IMR-90 (cell line): ENCODE measurements at regions not wholly inside any gene's neighbourhood (a gene's known extent, or its start where the extent isn't known, plus 50 kb on each side); places are given as distances from the start of the nearest gene placed in this dataset.

ENCODE experiments used
- ATAC-seq: fragments of 200-7000 bp; cut with Tn5 transposase; 2 replicates; pipeline ENCODE4 v1.9.1; 2020; ENCODE audit warnings: low read depth, mild to moderate bottlenecking, moderate library complexity
- BruUV-seq: library from RNA; stranded (reverse); fragments of 400-500 nt; replicated peaks from 2 replicates; lab custom pipeline; 2021; lab: Mats Ljungman, UMichigan
- CTCF ChIA-PET: fragments of 300-600 bp; formaldehyde crosslinking; extraction: SDS; loops from one replicate; lab custom pipeline; 2021; ENCODE audit warnings: antibody characterized with exemption; lab: Yijun Ruan, JAX
- POLR2A ChIA-PET: fragments of 300-600 bp; sonication (Branson Sonifier 250); formaldehyde crosslinking; loops from one replicate; lab custom pipeline; 2022; ENCODE audit warnings: antibody characterized with exemption; ENCODE audit not compliant: unreplicated experiment; lab: Charles Lee
- DNase-seq: peaks from one replicate; pipeline ENCODE4 v3.0.0; 2013
- H2AFZ ChIP-seq: replicated peaks from 2 replicates; pipeline ENCODE3; 2013; ENCODE audit warnings: low read length, mild to moderate bottlenecking; ENCODE audit not compliant: poor library complexity
- H2AK5ac ChIP-seq: 2 replicates; pipeline ENCODE4 v1.6.1; 2013; ENCODE audit warnings: low read depth, low read length, inconsistent platforms
- H2AK9ac ChIP-seq: replicated peaks from 2 replicates; pipeline ENCODE3; 2013; ENCODE audit warnings: mild to moderate bottlenecking, low read depth, low read length, moderate library complexity; ENCODE audit not compliant: poor library complexity
- H2BK120ac ChIP-seq: 2 replicates; pipeline ENCODE4 v1.6.1; 2013; ENCODE audit warnings: low read depth, low read length, inconsistent platforms
- H2BK15ac ChIP-seq: 3 replicates; pipeline ENCODE4 v1.6.1; 2013; ENCODE audit warnings: low read depth, low read length, inconsistent platforms
- H2BK20ac ChIP-seq: 2 replicates; pipeline ENCODE4 v1.6.1; 2013; ENCODE audit warnings: low read depth, mild to moderate bottlenecking, inconsistent platforms, low read length, moderate library complexity
- H2BK5ac ChIP-seq: 2 replicates; pipeline ENCODE4 v1.6.1; 2013; ENCODE audit warnings: mild to moderate bottlenecking, low read depth, low read length, inconsistent platforms; ENCODE audit not compliant: poor library complexity, severe bottlenecking
- H3K14ac ChIP-seq: replicated peaks from 2 replicates; pipeline ENCODE4 v1.6.1; 2013; ENCODE audit warnings: low read depth, low read length, inconsistent platforms
- H3K18ac ChIP-seq: 2 replicates; pipeline ENCODE4 v1.6.1; 2013; ENCODE audit warnings: low read depth, low read length, control low read depth
- H3K23ac ChIP-seq: 2 replicates; pipeline ENCODE4 v1.6.1; 2013; ENCODE audit warnings: low read depth, low read length, inconsistent platforms
- H3K27ac ChIP-seq: 2 replicates; pipeline ENCODE4 v1.5.1; 2013; ENCODE audit warnings: mild to moderate bottlenecking, control low read depth, low read length; ENCODE audit not compliant: insufficient read depth
- H3K27me3 ChIP-seq: 2 replicates; pipeline ENCODE4 v1.6.1; 2013; ENCODE audit warnings: low read length; ENCODE audit not compliant: control insufficient read depth, insufficient read depth
- H3K36me3 ChIP-seq: 2 replicates; pipeline ENCODE4 v1.6.1; 2013; ENCODE audit warnings: low read length, mixed read lengths; ENCODE audit not compliant: control insufficient read depth, insufficient read depth
- H3K4ac ChIP-seq: 2 replicates; pipeline ENCODE4 v1.6.1; 2013; ENCODE audit warnings: low read depth, low read length, inconsistent platforms
- H3K4me1 ChIP-seq: 2 replicates; pipeline ENCODE4 v1.6.1; 2013; ENCODE audit warnings: low read length, mixed read lengths; ENCODE audit not compliant: control insufficient read depth, insufficient read depth
- H3K4me2 ChIP-seq: 2 replicates; pipeline ENCODE4 v1.6.1; 2013; ENCODE audit warnings: low read depth, mild to moderate bottlenecking, control low read depth, low read length, moderate library complexity
- H3K4me3 ChIP-seq: 2 replicates; pipeline ENCODE4 v1.5.1; 2013; ENCODE audit warnings: low read depth, mild to moderate bottlenecking, control low read depth, low read length, moderate library complexity; ENCODE audit not compliant: insufficient read depth
- H3K56ac ChIP-seq: 2 replicates; pipeline ENCODE4 v1.6.1; 2013; ENCODE audit warnings: low read length, inconsistent platforms; ENCODE audit not compliant: insufficient read depth; ENCODE audit errors: extremely low read depth
- H3K79me1 ChIP-seq, 2 experiments: 2 replicates each; pipeline ENCODE4 v1.6.1; 2013; ENCODE audit warnings: low read length in 2 of 2, inconsistent platforms in 1 of 2, low read depth in 1 of 2
- H3K9ac ChIP-seq: 2 replicates; pipeline ENCODE4 v1.6.1; 2013; ENCODE audit warnings: low read depth, low read length, control low read depth
- H3K9me1 ChIP-seq: 2 replicates; pipeline ENCODE4 v1.6.1; 2013; ENCODE audit warnings: low read length, inconsistent platforms; ENCODE audit not compliant: insufficient read depth
- H3K9me3 ChIP-seq: 2 replicates; pipeline ENCODE4 v1.6.1; 2013; ENCODE audit warnings: low read length; ENCODE audit not compliant: control insufficient read depth, insufficient read depth
- H4K20me1 ChIP-seq: 2 replicates; pipeline ENCODE4 v1.6.1; 2013; ENCODE audit warnings: low read length, inconsistent platforms; ENCODE audit not compliant: insufficient read depth
- H4K5ac ChIP-seq: 2 replicates; pipeline ENCODE4 v1.6.1; 2013; ENCODE audit warnings: mild to moderate bottlenecking, low read depth, low read length, control low read depth
- H4K8ac ChIP-seq, 2 experiments: 2 replicates each; pipeline ENCODE4 v1.6.1; 2013; ENCODE audit warnings: low read depth in 2 of 2, low read length in 2 of 2, control low read depth in 1 of 2, inconsistent platforms in 1 of 2
- H4K91ac ChIP-seq: 2 replicates; pipeline ENCODE4 v1.6.1; 2013; ENCODE audit warnings: low read depth, low read length, inconsistent platforms; ENCODE audit not compliant: insufficient read depth
- BHLHE40 ChIP-seq: fragments of 150-350 bp; IDR thresholded peaks from 2 replicates; pipeline ENCODE4 v1.6.1; 2016; ENCODE audit warnings: mild to moderate bottlenecking, low read depth, low read length
- CEBPB ChIP-seq: IDR thresholded peaks from 2 replicates; pipeline ENCODE4 v1.6.1; 2012; ENCODE audit warnings: low read depth, low read length, improper control_type of control experiment
- CHD1 ChIP-seq: IDR thresholded peaks from 2 replicates; pipeline ENCODE4 v1.6.1; 2012; ENCODE audit warnings: low read depth, low read length, improper control_type of control experiment
- FOS ChIP-seq: fragments of 150-350 bp; IDR thresholded peaks from 2 replicates; pipeline ENCODE4 v1.6.1; 2016; ENCODE audit warnings: low read depth, low read length
- MAFK ChIP-seq: IDR thresholded peaks from 2 replicates; pipeline ENCODE4 v1.6.1; 2012; ENCODE audit warnings: low read depth, low read length, improper control_type of control experiment
- MAZ ChIP-seq: IDR thresholded peaks from 2 replicates; pipeline ENCODE4 v1.6.1; 2012; ENCODE audit warnings: low read depth, mild to moderate bottlenecking, low read length, improper control_type of control experiment, moderate library complexity, borderline replicate concordance
- MXI1 ChIP-seq: IDR thresholded peaks from 2 replicates; pipeline ENCODE4 v1.6.1; 2012; ENCODE audit warnings: low read depth, mild to moderate bottlenecking, low read length, moderate library complexity, borderline replicate concordance
- NFE2L2 ChIP-seq: fragments of 150-350 bp; IDR thresholded peaks from 2 replicates; pipeline ENCODE4 v1.6.1; 2016; ENCODE audit warnings: low read depth, mild to moderate bottlenecking, low read length
- POLR2A ChIP-seq: IDR thresholded peaks from 2 replicates; pipeline ENCODE4 v1.6.1; 2012; ENCODE audit warnings: mild to moderate bottlenecking, low read depth, low read length
- RAD21 ChIP-seq: IDR thresholded peaks from 2 replicates; pipeline ENCODE4 v1.6.1; 2012; ENCODE audit warnings: low read length, improper control_type of control experiment
- RCOR1 ChIP-seq: IDR thresholded peaks from 2 replicates; pipeline ENCODE4 v1.6.1; 2012; ENCODE audit warnings: mild to moderate bottlenecking, low read length, improper control_type of control experiment; ENCODE audit not compliant: insufficient replicate concordance
- RFX5 ChIP-seq: IDR thresholded peaks from 2 replicates; pipeline ENCODE4 v1.8.0; 2012; ENCODE audit warnings: low read depth, mild to moderate bottlenecking, low read length, moderate library complexity
- SMC3 ChIP-seq: fragments of 150-350 bp; IDR thresholded peaks from 2 replicates; pipeline ENCODE4 v1.6.1; 2016; ENCODE audit warnings: low read depth, mild to moderate bottlenecking, antibody characterized with exemption, low read length, moderate library complexity
- WGBS, 2 experiments: methylation state at CpG; one replicate each; pipeline versions ENCODE4 v1.1.5 to v1.1.7; 2013; ENCODE audit warnings: missing lambda C conversion rate in 2 of 2; ENCODE audit not compliant: insufficient read length in 1 of 2; ENCODE audit errors: extremely low coverage in 2 of 2; 5-methylcytosine and 5-hydroxymethylcytosine counted together
- dilution Hi-C: fragments of 300-500 bp; cut with HindIII; formaldehyde crosslinking; loops from one replicate; pipeline ENCODE4 v1.14.3; 2018; ENCODE audit warnings: low sequenced_read_pairs; ENCODE audit not compliant: unreplicated experiment
- in situ Hi-C: fragments of 300-500 bp; cut with MboI; formaldehyde crosslinking; loops from 3 replicates; pipeline ENCODE4 v1.14.3; 2019; ENCODE audit warnings: low sequenced_read_pairs, inconsistent platforms, mixed read lengths
- intact Hi-C: fragments of 100-400 bp; cut with micrococcal nuclease; formaldehyde crosslinking; loops from 2 replicates; pipeline ENCODE4 v1.10.0; 2022
- TF ChIP-seq, protein P1 (sequence below): fragments of 150-350 bp; IDR thresholded peaks from 2 replicates; pipeline ENCODE4 v1.6.1; 2017; ENCODE audit warnings: mild to moderate bottlenecking, antibody characterized with exemption, low read length, low read depth
- TF ChIP-seq, protein P2 (sequence below): conservative IDR thresholded peaks from 2 replicates; pipeline ENCODE4 v1.5.1; 2012; ENCODE audit warnings: mild to moderate bottlenecking, low read depth, low read length, improper control_type of control experiment
- TF ChIP-seq, protein P3 (sequence below): fragments of 150-350 bp; IDR thresholded peaks from 2 replicates; pipeline ENCODE4 v1.6.1; 2016; ENCODE audit warnings: low read depth, mild to moderate bottlenecking, low read length, moderate library complexity, borderline replicate concordance

DNA sequence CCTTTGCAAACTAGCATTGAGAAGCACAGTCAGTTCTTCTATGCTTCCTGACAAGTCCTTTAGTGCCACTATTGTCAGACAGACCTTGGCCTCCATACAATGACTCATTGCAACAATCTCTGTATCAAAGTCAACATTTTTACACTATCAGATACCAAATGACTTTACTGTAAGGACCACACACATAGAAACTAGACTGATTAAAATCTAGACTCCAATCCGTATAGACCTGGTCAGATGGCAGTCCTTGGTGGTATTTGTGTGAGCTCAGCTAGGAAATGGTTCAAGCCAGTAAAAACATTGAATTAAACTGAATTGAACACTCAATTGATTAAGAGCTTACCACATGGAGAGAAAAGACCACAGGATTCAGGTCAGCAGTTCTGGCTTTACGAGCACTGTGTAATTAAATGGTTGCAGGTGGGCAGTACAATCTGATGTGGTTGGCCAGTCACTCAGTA is 549.8 kb upstream of the LCORL start:
- no peak overlapping the region for H3K56ac ChIP-seq
- H3K4me3 ChIP-seq = no peak overlapping the region
- no peak for TF ChIP-seq RAD21
- no peak for TF ChIP-seq POLR2A
- no peak for TF ChIP-seq RCOR1
- TF ChIP-seq CEBPB = no peak
- no peak for TF ChIP-seq MAZ
- TF ChIP-seq FOS = no peak
- TF ChIP-seq BHLHE40 = no peak
- TF ChIP-seq, protein P1, sequence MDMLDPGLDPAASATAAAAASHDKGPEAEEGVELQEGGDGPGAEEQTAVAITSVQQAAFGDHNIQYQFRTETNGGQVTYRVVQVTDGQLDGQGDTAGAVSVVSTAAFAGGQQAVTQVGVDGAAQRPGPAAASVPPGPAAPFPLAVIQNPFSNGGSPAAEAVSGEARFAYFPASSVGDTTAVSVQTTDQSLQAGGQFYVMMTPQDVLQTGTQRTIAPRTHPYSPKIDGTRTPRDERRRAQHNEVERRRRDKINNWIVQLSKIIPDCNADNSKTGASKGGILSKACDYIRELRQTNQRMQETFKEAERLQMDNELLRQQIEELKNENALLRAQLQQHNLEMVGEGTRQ = no peak
- no peak for TF ChIP-seq SMC3
- TF ChIP-seq, protein P2, sequence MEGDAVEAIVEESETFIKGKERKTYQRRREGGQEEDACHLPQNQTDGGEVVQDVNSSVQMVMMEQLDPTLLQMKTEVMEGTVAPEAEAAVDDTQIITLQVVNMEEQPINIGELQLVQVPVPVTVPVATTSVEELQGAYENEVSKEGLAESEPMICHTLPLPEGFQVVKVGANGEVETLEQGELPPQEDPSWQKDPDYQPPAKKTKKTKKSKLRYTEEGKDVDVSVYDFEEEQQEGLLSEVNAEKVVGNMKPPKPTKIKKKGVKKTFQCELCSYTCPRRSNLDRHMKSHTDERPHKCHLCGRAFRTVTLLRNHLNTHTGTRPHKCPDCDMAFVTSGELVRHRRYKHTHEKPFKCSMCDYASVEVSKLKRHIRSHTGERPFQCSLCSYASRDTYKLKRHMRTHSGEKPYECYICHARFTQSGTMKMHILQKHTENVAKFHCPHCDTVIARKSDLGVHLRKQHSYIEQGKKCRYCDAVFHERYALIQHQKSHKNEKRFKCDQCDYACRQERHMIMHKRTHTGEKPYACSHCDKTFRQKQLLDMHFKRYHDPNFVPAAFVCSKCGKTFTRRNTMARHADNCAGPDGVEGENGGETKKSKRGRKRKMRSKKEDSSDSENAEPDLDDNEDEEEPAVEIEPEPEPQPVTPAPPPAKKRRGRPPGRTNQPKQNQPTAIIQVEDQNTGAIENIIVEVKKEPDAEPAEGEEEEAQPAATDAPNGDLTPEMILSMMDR = no peak
- TF ChIP-seq CHD1 = no peak
- no peak for TF ChIP-seq RFX5
- TF ChIP-seq MXI1 = no peak
- TF ChIP-seq MAFK = no peak
- TF ChIP-seq NFE2L2 = no peak
- TF ChIP-seq, protein P3, sequence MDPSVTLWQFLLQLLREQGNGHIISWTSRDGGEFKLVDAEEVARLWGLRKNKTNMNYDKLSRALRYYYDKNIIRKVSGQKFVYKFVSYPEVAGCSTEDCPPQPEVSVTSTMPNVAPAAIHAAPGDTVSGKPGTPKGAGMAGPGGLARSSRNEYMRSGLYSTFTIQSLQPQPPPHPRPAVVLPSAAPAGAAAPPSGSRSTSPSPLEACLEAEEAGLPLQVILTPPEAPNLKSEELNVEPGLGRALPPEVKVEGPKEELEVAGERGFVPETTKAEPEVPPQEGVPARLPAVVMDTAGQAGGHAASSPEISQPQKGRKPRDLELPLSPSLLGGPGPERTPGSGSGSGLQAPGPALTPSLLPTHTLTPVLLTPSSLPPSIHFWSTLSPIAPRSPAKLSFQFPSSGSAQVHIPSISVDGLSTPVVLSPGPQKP = no peak
- no peaks in the 10 kb centered on the region for H3K4me1 ChIP-seq
- H2BK120ac ChIP-seq = no peak overlapping the region
- H3K27me3 ChIP-seq = no peaks in the 10 kb centered on the region
- H3K36me3 ChIP-seq = no peaks in the 10 kb centered on the region
- H4K91ac ChIP-seq = no peak overlapping the region
- dilution Hi-C loops (no loop called here), intact Hi-C loops (no loop called here), in situ Hi-C loops (no loop called here)
- H2BK20ac ChIP-seq = no peak overlapping the region
- no peak overlapping the region for H3K23ac ChIP-seq
- no peaks in the 10 kb centered on the region; the same call in 1 of the 2 replicates for H3K9me3 ChIP-seq
- POLR2A ChIA-PET = no interaction called here
- H2AK5ac ChIP-seq = no peak overlapping the region
- H3K14ac ChIP-seq = no peak overlapping the region
- CTCF ChIA-PET = no interaction called here
- no peaks in the 10 kb centered on the region for H3K79me1 ChIP-seq
- no peak for DNase-seq
- no TSS peak for BruUV-seq
- no peak overlapping the region for H3K18ac ChIP-seq
- no peak overlapping the region for H3K4me2 ChIP-seq
- no peak overlapping the region for H3K9ac ChIP-seq
- H3K27ac ChIP-seq = no peak overlapping the region
- H2BK5ac ChIP-seq = no peak overlapping the region
- H4K20me1 ChIP-seq = no peaks in the 10 kb centered on the region
- no peak overlapping the region for H4K8ac ChIP-seq
- no peak for ATAC-seq
- no peak overlapping the region for H3K4ac ChIP-seq
- no peaks in the 10 kb centered on the region for H3K9me1 ChIP-seq
- no CpG with 5 or more reads among the region's 2 CpGs for WGBS, 2 experiments
- no peak overlapping the region for H2AFZ ChIP-seq
- H4K5ac ChIP-seq = no peak overlapping the region
- no peak overlapping the region for H2BK15ac ChIP-seq
- H2AK9ac ChIP-seq = no peak overlapping the region
